ENCODE measurements at regions not wholly inside any gene's neighbourhood (a gene's known extent, or its start where the extent isn't known, plus 50 kb on each side); places are given as distances from the start of the nearest gene placed in this dataset.

GRCh38 chr5:2020730-2021129 is 138.0 kb upstream of the IRX4 start:
- no peak for TF ChIP-seq CTCF (IDR thresholded peaks at IDR 0.05)
- TF ChIP-seq POLR2A (IDR thresholded peaks at IDR 0.05) = no peak

Measured in suprapubic skin (tissue), 3 donors.